ENCODE measurements at regions not wholly inside any gene's neighbourhood (a gene's known extent, or its start where the extent isn't known, plus 50 kb on each side); places are given as distances from the start of the nearest gene placed in this dataset. TPM values are rescaled to one million over a fixed set of nuclear protein-coding genes. Genes with fewer than 3 reads are reported as not detected.
A peak's percentile ranks its signal among the peaks of the same experiment; 100 is the strongest.
"Not testable (repeated sequence)": the region's sequence is repeated elsewhere in the genome, so short reads cannot be mapped to it uniquely, and the experiment has no call there.

- DNase-seq (ENCODE audit: low read depth): not testable (repeated sequence)
These were observed 150.2 kb upstream of the SPATA31A3 start for GRCh38 chr9:67142392-67143107.

- DNase-seq (ENCODE audit: low read depth): not testable (repeated sequence)
These were observed 144.0 kb upstream of the SPATA31A3 start for GRCh38 chr9:67136376-67136775.

GRCh38 chr9:67133124-67133523, 140.8 kb upstream of the SPATA31A3 start:
- DNase-seq (ENCODE audit: low read depth): not testable (repeated sequence)

- not testable (repeated sequence) for DNase-seq (ENCODE audit: low read depth)
These were observed 124.4 kb upstream of the SPATA31A3 start for GRCh38 chr9:67116761-67117160.

GRCh38 chr9:67112148-67112547, 119.8 kb upstream of the SPATA31A3 start:
- DNase-seq (ENCODE audit: low read depth): not testable (repeated sequence)

GRCh38 chr9:67111733-67112132, 119.4 kb upstream of the SPATA31A3 start:
- DNase-seq (ENCODE audit: low read depth): not testable (repeated sequence)

GRCh38 chr9:67109859-67110258, 117.5 kb upstream of the SPATA31A3 start:
- DNase-seq (ENCODE audit: low read depth): not testable (repeated sequence)

- DNase-seq (ENCODE audit: low read depth): not testable (repeated sequence)
These were observed 114.3 kb upstream of the SPATA31A3 start for GRCh38 chr9:67106659-67107058.

GRCh38 chr9:67102506-67103276, 110.3 kb upstream of the SPATA31A3 start:
- DNase-seq (ENCODE audit: low read depth): not testable (repeated sequence)

GRCh38 chr9:67091104-67091503, 98.8 kb upstream of the SPATA31A3 start:
- DNase-seq (ENCODE audit: low read depth): not testable (repeated sequence)

- DNase-seq (ENCODE audit: low read depth): not testable (repeated sequence)
These were observed 94.5 kb upstream of the SPATA31A3 start for GRCh38 chr9:67086862-67087261.

- DNase-seq (ENCODE audit: low read depth): peak; percentile 9
These were observed 73.8 kb upstream of the SPATA31A3 start for GRCh38 chr9:67066140-67066539.

- DNase-seq (ENCODE audit: low read depth): peak; percentile 1
These were observed 66.8 kb upstream of the SPATA31A3 start for GRCh38 chr9:67058898-67059715.

Small RNA genes in the stretch of these regions (small RNA-seq; reads per million reads assigned to genes)
- gene RN7SL422P: not detected

Measured in HT1080 (cell line).